SU-DHL-6 (cell line): ENCODE measurements at regions not wholly inside any gene's neighbourhood (a gene's known extent, or its start where the extent isn't known, plus 50 kb on each side); places are given as distances from the start of the nearest gene placed in this dataset.

ENCODE experiments used
- H2AFZ ChIP-seq: fragments of 200-600 bp; sonication (generic); 2 replicates; pipeline ENCODE4 v1.6.1; 2014; ENCODE audit warnings: low read depth, mild to moderate bottlenecking, moderate library complexity, mixed read lengths, antibody characterized with exemption, low read length; ENCODE audit not compliant: severe bottlenecking
- H3F3A ChIP-seq: fragments of 200-600 bp; shearing (Covaris generic); 2 replicates; pipeline ENCODE4 v1.6.0; 2016; ENCODE audit warnings: antibody characterized with exemption, mild to moderate bottlenecking; ENCODE audit not compliant: insufficient read depth
- H3K27ac ChIP-seq: fragments of 200-600 bp; sonication (generic); 2 replicates; pipeline ENCODE4 v1.5.1; 2016; ENCODE audit warnings: low read depth, mild to moderate bottlenecking, low read length, moderate library complexity, mixed read lengths
- H3K27me3 ChIP-seq: fragments of 200-600 bp; sonication (generic), shearing (Covaris generic); 2 replicates; pipeline ENCODE4 v1.6.0; 2014; ENCODE audit warnings: mild to moderate bottlenecking, low read length
- H3K36me3 ChIP-seq: fragments of 200-600 bp; sonication (generic); 2 replicates; pipeline ENCODE4 v1.6.1; 2014; ENCODE audit warnings: mild to moderate bottlenecking, low read length, mixed read lengths
- H3K4me2 ChIP-seq: fragments of 300-600, 200-600 bp; shearing (Covaris generic), sonication (generic); 2 replicates; pipeline ENCODE4 v1.6.0; 2014; ENCODE audit warnings: low read length, low read depth, mild to moderate bottlenecking; ENCODE audit not compliant: poor library complexity, severe bottlenecking
- H3K4me3 ChIP-seq: fragments of 200-600 bp; sonication (generic); 2 replicates; pipeline ENCODE4 v1.5.1; 2014; ENCODE audit warnings: antibody characterized with exemption, low read length, mild to moderate bottlenecking, mixed read lengths; ENCODE audit not compliant: insufficient read depth, poor library complexity, severe bottlenecking
- H3K79me2 ChIP-seq: fragments of 200-600 bp; sonication (generic); 2 replicates; pipeline ENCODE4 v1.6.1; 2014; ENCODE audit warnings: mild to moderate bottlenecking, low read length, moderate library complexity; ENCODE audit not compliant: insufficient read depth
- H3K9ac ChIP-seq: fragments of 200-600 bp; sonication (generic); 2 replicates; pipeline ENCODE4 v1.7.0; 2014; ENCODE audit warnings: mild to moderate bottlenecking, low read length
- H3K9me2 ChIP-seq: fragments of 200-600 bp; sonication (generic); replicated peaks from 2 replicates; pipeline ENCODE4 v1.6.1; 2014; ENCODE audit warnings: low read length; ENCODE audit not compliant: insufficient read depth
- H3K9me3 ChIP-seq: fragments of 200-600 bp; sonication (generic); 2 replicates; pipeline ENCODE4 v1.6.1; 2014; ENCODE audit warnings: low read length, mixed read lengths; ENCODE audit not compliant: insufficient read depth
- H4K20me1 ChIP-seq: fragments of 200-600 bp; sonication (generic); 2 replicates; pipeline ENCODE4 v1.6.1; 2014; ENCODE audit warnings: low read depth, mild to moderate bottlenecking, antibody characterized with exemption, low read length, moderate library complexity, mixed read lengths
- CTCF ChIP-seq: fragments of 200-600 bp; sonication (generic); IDR thresholded peaks from one replicate; pipeline ENCODE4 v1.5.1; 2017; ENCODE audit warnings: antibody characterized with exemption, mild to moderate bottlenecking, low read length, moderate library complexity; ENCODE audit not compliant: insufficient read depth, poor library complexity, severe bottlenecking
- EZH2phosphoT487 ChIP-seq: fragments of 200-600 bp; sonication (generic), shearing (Covaris generic); conservative IDR thresholded peaks from 2 replicates; pipeline ENCODE4 v1.6.1; 2018; ENCODE audit warnings: mild to moderate bottlenecking, antibody characterized with exemption, low read length, moderate library complexity, mixed read lengths

GRCh38 chr1:59070610-59071009 lies 226.3 kb upstream of the FGGY start:
- H3K27me3 ChIP-seq: no peaks in the 10 kb centered on the region
- H3K9me3 ChIP-seq: no peaks in the 10 kb centered on the region
- no peaks in the 10 kb centered on the region for H3K9me2 ChIP-seq
- no peaks in the 10 kb centered on the region for H3F3A ChIP-seq
- H3K4me3 ChIP-seq: no peak overlapping the region
- H3K9ac ChIP-seq: no peak overlapping the region
- H3K79me2 ChIP-seq: no peaks in the 10 kb centered on the region
- no peak overlapping the region for H3K4me2 ChIP-seq
- no peaks in the 10 kb centered on the region for H4K20me1 ChIP-seq
- no peak overlapping the region for H3K27ac ChIP-seq
- H3K36me3 ChIP-seq: no peaks in the 10 kb centered on the region
- no peak for TF ChIP-seq EZH2phosphoT487
- TF ChIP-seq CTCF: no peak
- H2AFZ ChIP-seq: no peak overlapping the region

- Histone ChIP-seq H3K27ac (no peak overlapping the region), H2AFZ (no peak overlapping the region), H3K4me2 (no peak overlapping the region), H3K9ac (no peak overlapping the region), H3F3A (no peaks in the 10 kb centered on the region), H4K20me1 (no peaks in the 10 kb centered on the region), H3K79me2 (no peaks in the 10 kb centered on the region), H3K36me3 (no peaks in the 10 kb centered on the region), H3K4me3 (no peak overlapping the region), H3K9me2 (no peaks in the 10 kb centered on the region), H3K9me3 (no peaks in the 10 kb centered on the region), H3K27me3 (no peaks in the 10 kb centered on the region)
- TF ChIP-seq EZH2phosphoT487 (no peak), CTCF (no peak)
These were observed 225.6 kb upstream of the FGGY start for GRCh38 chr1:59071289-59071688.

- Histone ChIP-seq H3K4me3 (no peak overlapping the region), H3K36me3 (no peaks in the 10 kb centered on the region), H3K79me2 (no peaks in the 10 kb centered on the region), H3K9me3 (no peaks in the 10 kb centered on the region), H3K4me2 (no peak overlapping the region), H3K9me2 (no peaks in the 10 kb centered on the region), H3F3A (no peaks in the 10 kb centered on the region), H3K9ac (no peak overlapping the region), H4K20me1 (no peaks in the 10 kb centered on the region), H2AFZ (no peak overlapping the region), H3K27ac (no peak overlapping the region), H3K27me3 (no peaks in the 10 kb centered on the region)
- no peak for TF ChIP-seq CTCF
- no peak for TF ChIP-seq EZH2phosphoT487
These were observed 224.9 kb upstream of the FGGY start for GRCh38 chr1:59071876-59072582.
